Heart right ventricle (tissue), 16 donors: ENCODE measurements at regions not wholly inside any gene's neighbourhood (a gene's known extent, or its start where the extent isn't known, plus 50 kb on each side); places are given as distances from the start of the nearest gene placed in this dataset.

Experiments
- ATAC-seq, 8 donors: fragments of 200-7000 bp; cut with Tn5 transposase; one replicate each; pipeline ENCODE4 v1.9.1; 2020; ENCODE audit warnings: mild to moderate bottlenecking in 8 of 8, moderate library complexity in 8 of 8, moderate number of reproducible peaks in 1 of 8
- DNase-seq, 2 donors: peaks; one replicate each; pipeline ENCODE4 v3.0.0-alpha.2; 2020
- H3K27ac ChIP-seq, 10 donors: fragments of 200-600 bp; sonication (generic) in 2 of 10; one replicate each; pipeline versions ENCODE4 v1.5.0 to v1.8.0; 2020 to 2022; ENCODE audit warnings: mild to moderate bottlenecking in 3 of 10
- H3K27me3 ChIP-seq, 7 donors: fragments of 200-600 bp; one replicate each; pipeline ENCODE4 v1.8.0; 2021 to 2022; ENCODE audit warnings: mild to moderate bottlenecking in 2 of 7
- H3K36me3 ChIP-seq, 9 donors: fragments of 200-600 bp; sonication (generic) in 1 of 9; one replicate each; pipeline versions ENCODE4 v1.5.0 to v1.8.0; 2020 to 2022; ENCODE audit warnings: mild to moderate bottlenecking in 2 of 9
- H3K4me1 ChIP-seq, 9 donors: fragments of 200-600 bp; sonication (generic) in 1 of 9; one replicate each; pipeline versions ENCODE4 v1.5.0 to v1.8.0; 2020 to 2022; ENCODE audit warnings: mild to moderate bottlenecking in 4 of 9
- H3K4me3 ChIP-seq, 10 donors: fragments of 200-600 bp; sonication (generic) in 2 of 10; one replicate each; pipeline versions ENCODE4 v1.5.0 to v1.8.0; 2020 to 2022; ENCODE audit warnings: mild to moderate bottlenecking in 7 of 10, moderate library complexity in 2 of 10
- H3K9me3 ChIP-seq, 11 donors: fragments of 200-600 bp in 10 of 11; sonication (generic) in 2 of 11; one replicate each; pipeline versions ENCODE4 v1.5.0 to v1.8.0; 2013 to 2022; ENCODE audit warnings: mild to moderate bottlenecking in 2 of 11, control low read depth in 1 of 11, moderate library complexity in 1 of 11
- CTCF ChIP-seq, 9 donors: fragments of 200-600 bp; sonication (generic) in 2 of 9; IDR thresholded peaks; one replicate each; pipeline versions ENCODE4 v1.5.0 to v1.8.0; 2021 to 2022; ENCODE audit warnings: antibody characterized with exemption in 9 of 9, mild to moderate bottlenecking in 5 of 9, moderate library complexity in 1 of 9
- WGBS, 2 donors: extraction: QIAGEN DNeasy Blood & Tissue Kit; methylation state at CpG; one replicate each; pipeline ENCODE4 v1.1.7; 2013; ENCODE audit warnings: inconsistent platforms in 1 of 2; 5-methylcytosine and 5-hydroxymethylcytosine counted together
- intact Hi-C, 10 donors: fragments of 100-400 bp; cut with DNase I; formaldehyde crosslinking; loops; one replicate each; pipeline versions ENCODE4 v1.11.1 to v1.14.2; 2022
- donor health status: Arrhythmogenic right ventricular cardiomyopathy.
- donor health status: ischemic (EF 13 %, LVEDD 7.1; RV severe dilation, severe dysfunction).
- donor health status: healthy with polysubstance abuse.
- donor health status: DM: no; HTN: yes; CAD: no.
- donor health status: DM: no; HTN: no; CAD: no.
- donor health status: ischemic (EF 25% LVEDD 6.9; RV normal size, moderate dysfunction).
- donor health status: ischemic (EF 25% LVEDD 5.7; RV mildly dilated, moderate dysfunction).
- donor health status: healthy.
- donor health status: DM: yes; HTN: yes; CAD: no.
- donor health status: Ischemic cardiomyopathy.
- donor health status: ischemic (EF 35%, LVEDD 5.7; RV mildly dilated, moderate dysfunction).
- donor health status: nonischemic (EF 11% LVEDD 7.7; RV severe dilation, severe dysfunction).
- donor health status: DM: yes; HTN: yes; CAD: no.
- donor health status: PGD.
- donor health status: ischemic (EF 29% LVEDD 5.4; RV normal size, mild dysfunction).
- donor health status: nonischemic (EF 23%, LVEDD 6.1; RV moderate dilation, normal function).

GRCh38 chr22:22431271-22432220, 77.0 kb downstream of the ZNF280B start:
- intact Hi-C loops: no loop called here
- peak; percentile 26 to 59 for DNase-seq
- Histone ChIP-seq H3K4me1 (no peaks in the 10 kb centered on the region), H3K36me3 (no peaks in the 10 kb centered on the region), H3K27ac (no peak overlapping the region), H3K9me3 (peaks cover 0 to 16% (median 0%) of the 10 kb centered on the region in 11 donors), H3K27me3 (peaks cover 0 to 48% (median 18%) of the 10 kb centered on the region in 7 donors), H3K4me3 (no peak overlapping the region)
- peak in 8 of 9 donors; percentile 25 to 65 (median 60) for TF ChIP-seq CTCF (IDR thresholded peaks at IDR 0.05)
- ATAC-seq: peak in 7 of 8 donors; percentile 30 to 77 (median 63)
- 40 to 48% methylated on average over 7 of the region's 7 CpGs for WGBS, 2 donors

GRCh38 chr22:22432479-22432878, 76.1 kb downstream of the ZNF280B start:
- H3K4me1 ChIP-seq: no peaks in the 10 kb centered on the region
- H3K27me3 ChIP-seq: peaks cover 0 to 48% (median 9%) of the 10 kb centered on the region in 7 donors
- DNase-seq (no peak), ATAC-seq (no peak)
- peaks cover 0 to 16% (median 0%) of the 10 kb centered on the region in 11 donors for H3K9me3 ChIP-seq
- H3K36me3 ChIP-seq: no peaks in the 10 kb centered on the region
- intact Hi-C loops: no loop called here
- H3K27ac ChIP-seq: no peak overlapping the region
- 65 to 66% methylated on average over 1 of the region's 1 CpG for WGBS, 2 donors
- no peak for TF ChIP-seq CTCF (IDR thresholded peaks at IDR 0.05)
- no peak overlapping the region for H3K4me3 ChIP-seq

- no peaks in the 10 kb centered on the region for H3K4me1 ChIP-seq
- ATAC-seq (no peak), DNase-seq (no peak)
- H3K9me3 ChIP-seq: peaks cover 0 to 16% (median 0%) of the 10 kb centered on the region in 11 donors
- peaks cover 0 to 51% (median 10%) of the 10 kb centered on the region in 7 donors for H3K27me3 ChIP-seq
- no peak overlapping the region for H3K27ac ChIP-seq
- no peak for TF ChIP-seq CTCF (IDR thresholded peaks at IDR 0.05)
- intact Hi-C loops: no loop called here
- no peak overlapping the region for H3K4me3 ChIP-seq
- no peaks in the 10 kb centered on the region for H3K36me3 ChIP-seq
- 72 to 82% methylated on average over 3 of the region's 3 CpGs for WGBS, 2 donors
Measured at GRCh38 chr22:22432937-22433336, 75.6 kb downstream of the ZNF280B start.

- Histone ChIP-seq H3K36me3 (no peaks in the 10 kb centered on the region), H3K4me3 (no peak overlapping the region), H3K4me1 (no peaks in the 10 kb centered on the region), H3K27me3 (peaks cover 0 to 55% (median 16%) of the 10 kb centered on the region in 7 donors), H3K9me3 (peaks cover 0 to 16% (median 0%) of the 10 kb centered on the region in 11 donors), H3K27ac (no peak overlapping the region)
- intact Hi-C loops: no loop called here
- no peak for DNase-seq
- no peak for ATAC-seq
- no peak for TF ChIP-seq CTCF (IDR thresholded peaks at IDR 0.05)
- 56 to 63% methylated on average over 4 of the region's 4 CpGs for WGBS, 2 donors
Measured at GRCh38 chr22:22433770-22434169, 74.8 kb downstream of the ZNF280B start.
